NT2/D1 (cell line): ENCODE measurements at regions not wholly inside any gene's neighbourhood (a gene's known extent, or its start where the extent isn't known, plus 50 kb on each side); places are given as distances from the start of the nearest gene placed in this dataset.

ENCODE experiments used
- SUZ12 ChIP-seq: IDR thresholded peaks from 2 replicates; pipeline ENCODE4 v1.6.1; 2011; ENCODE audit not compliant: insufficient read length, insufficient read depth; ENCODE audit errors: extremely low read depth
- YY1 ChIP-seq: IDR thresholded peaks from 2 replicates; pipeline ENCODE4 v1.6.1; 2011; ENCODE audit not compliant: insufficient read length, insufficient read depth
- ZNF274 ChIP-seq: IDR thresholded peaks from 2 replicates; pipeline ENCODE4 v1.6.1; 2011; ENCODE audit warnings: mild to moderate bottlenecking, low read depth, low read length

- TF ChIP-seq YY1, result no peak
- no peak for TF ChIP-seq SUZ12
- TF ChIP-seq ZNF274, result no peak
These were observed 117.2 kb upstream of the MSX2 start for GRCh38 chr5:174607205-174607604.
